ENCODE measurements at regions not wholly inside any gene's neighbourhood (a gene's known extent, or its start where the extent isn't known, plus 50 kb on each side); places are given as distances from the start of the nearest gene placed in this dataset.

- TF ChIP-seq POLR2AphosphoS5 (IDR thresholded peaks at IDR 0.05): no peak
- TF ChIP-seq, protein P1, sequence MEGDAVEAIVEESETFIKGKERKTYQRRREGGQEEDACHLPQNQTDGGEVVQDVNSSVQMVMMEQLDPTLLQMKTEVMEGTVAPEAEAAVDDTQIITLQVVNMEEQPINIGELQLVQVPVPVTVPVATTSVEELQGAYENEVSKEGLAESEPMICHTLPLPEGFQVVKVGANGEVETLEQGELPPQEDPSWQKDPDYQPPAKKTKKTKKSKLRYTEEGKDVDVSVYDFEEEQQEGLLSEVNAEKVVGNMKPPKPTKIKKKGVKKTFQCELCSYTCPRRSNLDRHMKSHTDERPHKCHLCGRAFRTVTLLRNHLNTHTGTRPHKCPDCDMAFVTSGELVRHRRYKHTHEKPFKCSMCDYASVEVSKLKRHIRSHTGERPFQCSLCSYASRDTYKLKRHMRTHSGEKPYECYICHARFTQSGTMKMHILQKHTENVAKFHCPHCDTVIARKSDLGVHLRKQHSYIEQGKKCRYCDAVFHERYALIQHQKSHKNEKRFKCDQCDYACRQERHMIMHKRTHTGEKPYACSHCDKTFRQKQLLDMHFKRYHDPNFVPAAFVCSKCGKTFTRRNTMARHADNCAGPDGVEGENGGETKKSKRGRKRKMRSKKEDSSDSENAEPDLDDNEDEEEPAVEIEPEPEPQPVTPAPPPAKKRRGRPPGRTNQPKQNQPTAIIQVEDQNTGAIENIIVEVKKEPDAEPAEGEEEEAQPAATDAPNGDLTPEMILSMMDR (IDR thresholded peaks at IDR 0.05): no peak
Measured at GRCh38 chr6:4543596-4543995, 232.6 kb upstream of the CDYL start.

Measured in stomach (tissue), 4 donors.